ENCODE measurements at regions not wholly inside any gene's neighbourhood (a gene's known extent, or its start where the extent isn't known, plus 50 kb on each side); places are given as distances from the start of the nearest gene placed in this dataset.
A peak's percentile ranks its signal among the peaks of the same experiment; 100 is the strongest.

- DNase-seq: no peak
- in situ Hi-C loops (cut with MboI; ENCODE audit: low pct_unique_long_range_greater_than_20kb, low sequenced_read_pairs): no loop called here
Measured at GRCh38 chr9:28037968-28038367, 464.7 kb upstream of the C9orf72 start.

- in situ Hi-C loops (cut with MboI; ENCODE audit: low pct_unique_long_range_greater_than_20kb, low sequenced_read_pairs): no loop called here
- no peak for DNase-seq
Measured at GRCh38 chr9:28045051-28045450, 471.8 kb upstream of the C9orf72 start.

GRCh38 chr9:28050046-28050445 is 476.8 kb upstream of the C9orf72 start:
- DNase-seq: no peak
- in situ Hi-C loops (cut with MboI; ENCODE audit: low pct_unique_long_range_greater_than_20kb, low sequenced_read_pairs): no loop called here

- DNase-seq: no peak
- in situ Hi-C loops (cut with MboI; ENCODE audit: low pct_unique_long_range_greater_than_20kb, low sequenced_read_pairs): no loop called here
Measured at GRCh38 chr9:28050941-28051340, 477.7 kb upstream of the C9orf72 start.

DNA sequence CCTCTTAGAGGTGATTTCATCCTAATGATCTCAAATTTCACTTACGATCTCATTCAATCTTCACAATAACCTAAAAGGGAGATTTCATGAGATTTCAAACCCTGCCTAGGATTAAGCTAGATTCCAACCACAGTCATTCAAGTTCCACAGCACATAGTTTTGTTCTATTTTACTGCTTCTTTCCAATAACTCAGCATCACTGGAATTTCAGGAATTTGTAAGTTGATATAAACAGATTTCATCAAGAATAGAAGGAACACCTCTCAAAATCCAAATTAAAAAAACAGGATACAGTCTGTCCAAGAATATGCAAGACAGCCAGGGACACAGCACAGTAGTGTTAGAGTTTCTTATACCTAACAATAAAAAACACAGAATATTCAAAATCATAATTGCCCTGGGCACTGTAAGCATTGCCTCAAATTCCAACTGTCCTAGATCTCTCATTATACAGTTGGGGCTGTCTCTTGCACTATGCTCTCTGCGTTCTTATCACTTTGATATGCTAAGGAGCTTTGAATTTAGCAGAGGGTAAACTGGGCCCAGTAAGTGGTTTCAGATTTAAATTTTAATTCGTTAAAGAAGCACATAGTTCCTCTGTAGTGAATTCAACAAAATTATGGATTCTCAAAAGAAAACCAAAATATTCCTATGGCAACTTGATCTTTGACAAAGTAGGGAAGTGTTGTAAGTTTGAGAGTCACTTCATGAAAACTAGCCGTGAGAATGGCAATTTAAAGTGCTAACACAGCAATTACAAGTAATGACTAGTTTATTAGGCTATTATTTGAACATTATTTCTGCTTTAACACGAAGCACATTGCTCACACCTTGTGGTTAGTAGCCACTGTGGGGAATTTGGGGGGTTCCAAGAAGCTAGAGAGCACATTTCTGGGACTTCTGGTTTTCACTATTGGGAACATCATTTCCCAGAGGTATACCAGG is 478.6 kb upstream of the C9orf72 start:
- DNase-seq: no peak
- in situ Hi-C loops (cut with MboI; ENCODE audit: low pct_unique_long_range_greater_than_20kb, low sequenced_read_pairs): no loop called here

- in situ Hi-C loops (cut with MboI; ENCODE audit: low pct_unique_long_range_greater_than_20kb, low sequenced_read_pairs): no loop called here
- DNase-seq: no peak
Measured at GRCh38 chr9:28053096-28053777, 480.0 kb upstream of the C9orf72 start.

GRCh38 chr9:28056006-28056405 is 482.7 kb upstream of the C9orf72 start:
- in situ Hi-C loops (cut with MboI; ENCODE audit: low pct_unique_long_range_greater_than_20kb, low sequenced_read_pairs): no loop called here
- DNase-seq: no peak

DNA sequence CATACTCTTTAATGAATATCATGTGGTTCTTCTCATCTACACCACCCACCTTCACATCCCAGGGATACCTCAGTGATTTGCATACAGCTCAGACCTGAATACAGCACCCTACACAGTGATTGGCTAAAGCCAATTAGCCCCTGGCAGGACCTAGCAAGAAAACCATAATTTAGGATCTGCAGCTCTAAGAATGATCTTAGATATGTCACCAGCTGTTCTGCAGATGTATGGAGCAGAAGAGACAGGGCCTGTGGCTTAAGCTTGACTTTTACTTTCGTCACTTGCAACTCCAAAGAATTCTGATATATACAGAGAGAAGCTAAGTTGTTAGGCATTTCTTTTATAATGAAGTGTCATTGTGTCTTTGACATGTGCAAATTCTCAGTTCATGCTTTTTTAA is 483.2 kb upstream of the C9orf72 start:
- in situ Hi-C loops (cut with MboI; ENCODE audit: low pct_unique_long_range_greater_than_20kb, low sequenced_read_pairs): no loop called here
- no peak for DNase-seq

GRCh38 chr9:28059192-28059591 is 485.9 kb upstream of the C9orf72 start:
- in situ Hi-C loops (cut with MboI; ENCODE audit: low pct_unique_long_range_greater_than_20kb, low sequenced_read_pairs): no loop called here

GRCh38 chr9:28064241-28064815 is 491.0 kb upstream of the C9orf72 start:
- in situ Hi-C loops (cut with MboI; ENCODE audit: low pct_unique_long_range_greater_than_20kb, low sequenced_read_pairs): no loop called here
- DNase-seq: no peak

More at GRCh38 chr9:28059192-28059591, 485.9 kb upstream of the C9orf72 start:
- no peak for DNase-seq

- in situ Hi-C loops (cut with MboI; ENCODE audit: low pct_unique_long_range_greater_than_20kb, low sequenced_read_pairs): no loop called here
- DNase-seq: peak; percentile 27
Measured at GRCh38 chr9:28073270-28073669, 500.0 kb upstream of the C9orf72 start.

DNA sequence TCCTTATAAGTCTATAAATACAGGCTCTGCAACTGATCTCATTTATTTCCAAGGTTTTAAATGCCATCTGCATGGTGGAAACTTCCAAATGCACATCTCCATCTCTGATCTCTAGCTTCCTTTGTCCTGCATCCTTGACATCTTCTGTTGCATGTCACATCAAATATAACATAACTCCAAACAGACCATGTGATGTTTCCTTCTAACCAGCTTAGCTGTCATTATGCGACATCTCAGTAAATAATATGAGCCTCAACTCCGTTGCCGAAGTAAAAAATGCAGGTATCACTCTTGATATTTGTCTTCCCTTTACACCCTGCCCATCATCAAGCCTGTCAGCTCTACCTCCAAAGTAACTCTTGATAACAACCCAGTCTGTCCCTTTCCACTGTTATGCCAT is 506.4 kb upstream of the C9orf72 start:
- no peak for DNase-seq
- in situ Hi-C loops (cut with MboI; ENCODE audit: low pct_unique_long_range_greater_than_20kb, low sequenced_read_pairs): no loop called here

DNA sequence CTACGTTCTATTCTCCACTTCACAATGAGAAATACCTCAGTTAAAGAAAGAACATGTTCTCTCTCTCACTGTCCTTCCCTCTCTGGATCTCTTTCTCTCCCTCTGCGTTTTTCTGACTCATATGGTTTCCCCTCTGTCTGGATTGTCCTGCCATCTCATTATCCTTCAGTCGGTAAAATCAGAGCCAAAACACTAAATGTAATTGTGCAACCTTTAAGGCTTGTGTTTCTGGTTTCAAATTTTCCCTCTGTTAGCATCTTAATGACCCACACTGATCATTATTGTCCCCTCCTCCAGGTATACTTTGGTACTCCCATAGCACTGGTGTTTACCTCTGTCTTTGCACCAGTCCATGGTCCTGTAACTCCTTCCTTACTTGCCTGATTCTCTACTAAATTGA is 509.4 kb upstream of the C9orf72 start:
- DNase-seq: no peak
- in situ Hi-C loops (cut with MboI; ENCODE audit: low pct_unique_long_range_greater_than_20kb, low sequenced_read_pairs): no loop called here

GRCh38 chr9:28086881-28087280 is 513.6 kb upstream of the C9orf72 start:
- no peak for DNase-seq
- in situ Hi-C loops (cut with MboI; ENCODE audit: low pct_unique_long_range_greater_than_20kb, low sequenced_read_pairs): no loop called here

DNA sequence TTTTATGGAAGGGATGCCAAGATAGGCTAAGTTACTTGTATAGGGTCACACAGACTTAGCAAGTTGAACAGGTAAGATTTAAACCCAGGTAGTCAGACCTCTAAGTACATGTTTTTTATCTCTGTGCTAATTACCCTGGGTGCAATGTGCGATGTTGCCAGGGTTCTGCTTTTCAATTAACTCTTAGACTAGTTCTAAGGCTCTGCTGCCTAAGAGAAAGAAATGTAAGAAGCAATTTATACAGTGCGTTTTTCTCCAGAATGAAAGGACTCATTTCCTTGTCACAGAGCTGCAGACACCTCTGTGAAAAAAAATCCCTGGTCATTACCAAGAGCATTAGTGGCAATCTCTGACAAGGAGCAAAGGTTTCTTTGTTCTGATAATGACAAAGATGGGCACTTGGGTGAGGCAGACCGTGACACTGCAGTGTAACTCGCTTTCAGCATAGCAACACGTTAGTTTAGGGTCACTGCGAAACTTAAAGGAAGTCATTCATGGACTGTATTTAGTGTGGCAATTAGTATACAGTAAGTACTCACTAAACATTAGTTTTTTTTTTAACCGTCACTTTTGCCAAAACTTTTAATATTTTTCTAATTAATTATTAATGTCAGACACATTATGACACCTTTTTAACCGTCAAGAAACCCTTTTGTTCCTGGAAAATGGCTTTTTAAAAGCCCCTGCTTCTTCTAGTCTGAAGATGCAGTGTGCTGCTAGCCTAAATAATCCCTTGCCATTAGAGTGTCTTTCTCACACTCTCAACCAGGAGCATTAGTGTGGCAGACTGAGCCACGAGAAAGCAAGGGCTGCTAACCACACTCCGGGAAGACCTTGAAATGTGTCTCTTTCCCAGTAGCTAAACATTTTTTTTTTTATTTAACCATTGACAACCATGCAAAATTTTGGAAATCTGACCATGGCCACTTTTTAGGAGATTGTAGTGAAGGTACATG is 520.0 kb upstream of the C9orf72 start:
- in situ Hi-C loops (cut with MboI; ENCODE audit: low pct_unique_long_range_greater_than_20kb, low sequenced_read_pairs): no loop called here
- no peak for DNase-seq

GRCh38 chr9:28101509-28101908 is 528.2 kb upstream of the C9orf72 start:
- in situ Hi-C loops (cut with MboI; ENCODE audit: low pct_unique_long_range_greater_than_20kb, low sequenced_read_pairs): no loop called here
- DNase-seq: no peak

GRCh38 chr9:28105001-28105400 is 531.7 kb upstream of the C9orf72 start:
- no peak for DNase-seq
- in situ Hi-C loops (cut with MboI; ENCODE audit: low pct_unique_long_range_greater_than_20kb, low sequenced_read_pairs): no loop called here

DNA sequence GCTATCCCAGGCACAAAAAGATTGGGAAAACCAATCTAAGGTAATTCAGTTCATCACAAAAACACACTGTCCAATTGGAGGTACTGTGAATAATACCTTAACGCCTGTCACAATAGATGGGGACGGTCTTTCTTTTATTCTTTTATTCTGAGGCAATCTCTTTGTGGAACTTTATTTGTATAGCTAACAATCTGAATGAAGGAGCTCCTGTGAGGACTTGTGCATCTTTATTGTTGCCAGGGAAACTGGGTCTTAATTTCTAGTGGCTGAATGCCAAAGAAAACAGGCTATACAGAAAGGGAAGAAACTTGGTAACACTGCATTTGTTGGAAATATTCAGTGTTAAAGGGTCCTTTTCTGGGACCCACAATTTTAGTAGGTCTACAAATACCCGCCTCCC is 546.9 kb upstream of the C9orf72 start:
- no peak for DNase-seq

DNA sequence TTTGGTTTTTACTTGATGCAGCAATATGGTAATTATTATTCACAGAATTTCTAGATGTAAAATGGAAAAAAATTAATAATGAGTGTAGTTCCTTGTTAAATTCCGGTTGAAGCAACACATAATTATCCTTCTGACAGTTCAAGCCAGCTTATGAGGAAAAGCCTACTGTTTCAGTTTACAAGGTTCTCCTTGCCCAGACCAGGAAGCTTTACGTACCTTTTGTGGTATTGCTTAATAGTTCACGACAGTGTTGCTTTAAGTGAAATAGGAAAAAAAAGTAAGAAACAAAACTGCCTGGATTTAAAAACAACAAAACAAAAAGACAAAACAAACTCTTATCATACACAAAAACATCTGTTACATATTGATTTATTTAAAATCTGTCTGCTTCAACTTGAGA is 547.3 kb upstream of the C9orf72 start:
- DNase-seq: no peak
- in situ Hi-C loops (cut with MboI; ENCODE audit: low pct_unique_long_range_greater_than_20kb, low sequenced_read_pairs): no loop called here

More for the DNA sequence above, 546.9 kb upstream of the C9orf72 start:
- in situ Hi-C loops (cut with MboI; ENCODE audit: low pct_unique_long_range_greater_than_20kb, low sequenced_read_pairs): no loop called here
